SK-N-MC (cell line): ENCODE measurements at regions not wholly inside any gene's neighbourhood (a gene's known extent, or its start where the extent isn't known, plus 50 kb on each side); places are given as distances from the start of the nearest gene placed in this dataset.

Experiments used
- EZH2 ChIP-seq: fragments of 200-600 bp; sonication (generic); IDR thresholded peaks from one replicate; pipeline ENCODE4 v1.6.1; 2017; ENCODE audit warnings: antibody characterized with exemption
- POLR2AphosphoS5 ChIP-seq: IDR thresholded peaks from 2 replicates; pipeline ENCODE4 v1.6.1; 2012; ENCODE audit warnings: mild to moderate bottlenecking, low read depth, low read length, borderline replicate concordance

DNA sequence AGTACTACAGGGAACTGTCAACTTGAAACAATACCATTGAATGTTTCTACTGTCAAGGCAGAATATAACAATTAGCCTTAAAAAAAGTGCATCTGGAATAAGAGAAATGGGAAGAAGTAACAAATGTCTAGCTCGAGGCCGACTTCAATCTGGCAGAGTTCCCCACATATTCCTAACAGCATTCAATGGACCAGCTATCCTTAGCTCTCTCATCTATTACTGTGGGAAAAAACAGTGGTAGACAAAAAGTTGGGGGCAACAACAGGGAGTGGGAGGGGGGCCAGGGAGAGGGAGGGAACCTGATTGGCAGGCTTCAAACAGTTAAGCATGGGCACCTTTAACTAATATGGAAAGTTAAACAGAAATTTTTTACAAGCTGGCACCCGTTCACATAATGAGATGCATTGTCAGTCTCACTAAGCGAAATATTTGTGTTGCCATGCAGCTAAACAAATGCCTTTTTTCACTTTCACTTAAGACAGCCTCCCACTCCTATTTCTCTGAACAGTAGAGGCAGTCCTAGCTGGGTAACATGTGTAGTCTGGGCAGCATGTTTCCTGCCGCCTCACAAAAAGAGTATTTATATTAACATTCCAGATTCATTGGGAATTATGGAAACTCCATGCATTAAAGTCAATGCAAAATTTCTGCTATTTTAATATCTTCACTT is 62.2 kb upstream of the SOX6 start:
- TF ChIP-seq EZH2 (no peak), POLR2AphosphoS5 (no peak)
